HG03097 (cell line): ENCODE measurements at regions not wholly inside any gene's neighbourhood (a gene's known extent, or its start where the extent isn't known, plus 50 kb on each side); places are given as distances from the start of the nearest gene placed in this dataset.
"Not testable (repeated sequence)": the region's sequence is repeated elsewhere in the genome, so short reads cannot be mapped to it uniquely, and the experiment has no call there.

Source experiments
- ATAC-seq: cut with Tn5 transposase; IDR thresholded peaks from one replicate; pipeline ENCODE4 v1.9.1; 2021; ENCODE audit not compliant: unreplicated experiment, low FRiP score

- ATAC-seq: no peak
These were observed 575.6 kb downstream of the EBF1 start for GRCh38 chr5:158524070-158524469.

- ATAC-seq: no peak
These were observed 576.9 kb downstream of the EBF1 start for GRCh38 chr5:158522776-158523175.

- no peak for ATAC-seq
These were observed 577.7 kb downstream of the EBF1 start for GRCh38 chr5:158521995-158522394.

- ATAC-seq: no peak
These were observed 580.2 kb downstream of the EBF1 start for GRCh38 chr5:158519433-158520021.

- ATAC-seq: no peak
These were observed 583.2 kb downstream of the EBF1 start for GRCh38 chr5:158516521-158516920.

GRCh38 chr5:158514986-158515359 lies 584.7 kb downstream of the EBF1 start:
- ATAC-seq: no peak

- no peak for ATAC-seq
These were observed 585.3 kb downstream of the EBF1 start for GRCh38 chr5:158514319-158514985.

- ATAC-seq: no peak
These were observed 586.0 kb downstream of the EBF1 start for GRCh38 chr5:158513490-158514318.

GRCh38 chr5:158511454-158511853 lies 588.3 kb downstream of the EBF1 start:
- peak; percentile 89 for ATAC-seq

- no peak for ATAC-seq
These were observed 589.2 kb downstream of the EBF1 start for GRCh38 chr5:158510479-158510878.

GRCh38 chr5:158506648-158507047 lies 593.1 kb downstream of the EBF1 start:
- no peak for ATAC-seq

GRCh38 chr5:158502686-158503085 lies 597.0 kb downstream of the EBF1 start:
- ATAC-seq: no peak

GRCh38 chr5:158499892-158500418 lies 599.8 kb downstream of the EBF1 start:
- no peak for ATAC-seq

- ATAC-seq: no peak
These were observed 600.4 kb downstream of the EBF1 start for GRCh38 chr5:158499075-158499891.

- no peak for ATAC-seq
These were observed 603.1 kb downstream of the EBF1 start for GRCh38 chr5:158496624-158497023.

GRCh38 chr5:158494541-158494940 lies 605.2 kb downstream of the EBF1 start:
- no peak for ATAC-seq

GRCh38 chr5:158494044-158494443 lies 605.7 kb downstream of the EBF1 start:
- ATAC-seq: not testable (repeated sequence)

GRCh38 chr5:158492841-158493242 lies 606.9 kb downstream of the EBF1 start:
- ATAC-seq: no peak

- no peak for ATAC-seq
These were observed 607.6 kb downstream of the EBF1 start for GRCh38 chr5:158492136-158492535.

- ATAC-seq: no peak
These were observed 612.1 kb downstream of the EBF1 start for GRCh38 chr5:158487664-158488063.

GRCh38 chr5:158487156-158487555 lies 612.6 kb downstream of the EBF1 start:
- no peak for ATAC-seq
